Sciatic nerve (tissue), 2 donors: ENCODE measurements at regions not wholly inside any gene's neighbourhood (a gene's known extent, or its start where the extent isn't known, plus 50 kb on each side); places are given as distances from the start of the nearest gene placed in this dataset.
A peak's percentile ranks its signal among the peaks of the same experiment; 100 is the strongest.
"Not testable (repeated sequence)": the region's sequence is repeated elsewhere in the genome, so short reads cannot be mapped to it uniquely, and the experiment has no call there.

Source experiments
- ATAC-seq: fragments of 200-7000 bp; cut with Tn5 transposase; one replicate; pipeline ENCODE4 v1.9.1; 2020; ENCODE audit warnings: mild to moderate bottlenecking, moderate library complexity
- DNase-seq: peaks from one replicate; pipeline ENCODE4 v3.0.0-alpha.2; 2020; ENCODE audit warnings: low spot score
- intact Hi-C: fragments of 100-400 bp; cut with DNase I; formaldehyde crosslinking; loops from one replicate; pipeline ENCODE4 v1.14.2; 2022
- donor health status: DM: no; HTN: no; CAD: no.
- donor health status: DM: no; HTN: no; CAD: no.

GRCh38 chr12:12009749-12010276 is 60.9 kb upstream of the BCL2L14 start:
- DNase-seq, intact Hi-C loops, ATAC-seq: not testable (repeated sequence)

GRCh38 chr12:12010277-12011039 is 60.3 kb upstream of the BCL2L14 start:
- ATAC-seq (peak; percentile 88), DNase-seq (peak; percentile 79)
- intact Hi-C loops = no loop called here

GRCh38 chr12:12011880-12012260 is 58.9 kb upstream of the BCL2L14 start:
- DNase-seq (no peak), ATAC-seq (no peak)
- intact Hi-C loops = no loop called here

GRCh38 chr12:12015073-12015685 is 55.6 kb upstream of the BCL2L14 start:
- intact Hi-C loops = no loop called here
- no peak for ATAC-seq
- DNase-seq = no peak

GRCh38 chr12:12016284-12017100 is 54.2 kb upstream of the BCL2L14 start:
- ATAC-seq = peak; percentile 24
- intact Hi-C loops = no loop called here
- DNase-seq = no peak

GRCh38 chr12:12017135-12017581 is 53.6 kb upstream of the BCL2L14 start:
- no peak for ATAC-seq
- intact Hi-C loops = no loop called here

GRCh38 chr12:12017798-12018197 is 52.9 kb upstream of the BCL2L14 start:
- ATAC-seq = peak; percentile 39
- intact Hi-C loops = no loop called here
- DNase-seq = no peak

More at GRCh38 chr12:12017135-12017581, 53.6 kb upstream of the BCL2L14 start:
- no peak for DNase-seq

GRCh38 chr12:12018454-12018853 is 52.3 kb upstream of the BCL2L14 start:
- peak; percentile 70 for DNase-seq
- ATAC-seq = peak; percentile 84
- intact Hi-C loops = no loop called here

- ATAC-seq = no peak
- no peak for DNase-seq
- intact Hi-C loops = no loop called here
Measured at GRCh38 chr12:12019881-12020280, 50.9 kb upstream of the BCL2L14 start.

GRCh38 chr12:12020762-12021161 is 50.0 kb upstream of the BCL2L14 start:
- no peak for DNase-seq
- intact Hi-C loops = no loop called here
- no peak for ATAC-seq
